ENCODE measurements at regions not wholly inside any gene's neighbourhood (a gene's known extent, or its start where the extent isn't known, plus 50 kb on each side); places are given as distances from the start of the nearest gene placed in this dataset.

DNA sequence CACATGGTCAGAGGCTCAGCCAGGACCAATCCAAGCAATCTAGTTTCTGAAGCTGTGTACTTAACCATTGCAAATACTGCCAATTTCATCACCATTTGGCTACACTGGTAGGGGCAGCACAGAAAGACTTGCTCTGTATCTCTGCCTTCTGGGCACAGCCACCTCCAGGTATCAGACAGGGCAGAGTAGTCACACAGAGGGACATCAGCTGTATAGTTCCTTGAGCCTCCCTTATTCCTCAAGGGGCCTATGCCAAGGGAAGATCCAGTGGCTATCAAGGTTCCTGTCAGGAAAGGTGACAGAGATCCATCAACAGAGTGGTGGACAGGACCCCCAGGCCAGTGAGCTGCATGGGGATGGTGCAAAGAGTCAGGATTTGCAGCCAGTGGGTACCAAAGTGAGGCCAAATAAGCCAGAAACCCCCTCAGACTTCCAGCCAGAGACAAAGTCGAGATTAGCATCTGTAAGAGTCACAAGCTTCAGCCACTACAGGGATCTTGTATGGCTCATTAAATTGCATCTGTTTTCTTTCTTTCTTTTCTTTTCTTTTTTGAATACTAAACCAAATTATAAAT lies 381.6 kb upstream of the CPEB2 start:
- DNase-seq, result no peak
- Mint-ChIP-seq H3K9me3 (peaks cover 4% of the 10 kb centered on the region), H3K4me3 (no peak overlapping the region), H3K27me3 (no peaks in the 10 kb centered on the region), H3K4me1 (ENCODE audit: low read depth) (no peaks in the 10 kb centered on the region), H3K27ac (no peak overlapping the region), H3K36me3 (ENCODE audit: low read depth) (no peaks in the 10 kb centered on the region)

DNA sequence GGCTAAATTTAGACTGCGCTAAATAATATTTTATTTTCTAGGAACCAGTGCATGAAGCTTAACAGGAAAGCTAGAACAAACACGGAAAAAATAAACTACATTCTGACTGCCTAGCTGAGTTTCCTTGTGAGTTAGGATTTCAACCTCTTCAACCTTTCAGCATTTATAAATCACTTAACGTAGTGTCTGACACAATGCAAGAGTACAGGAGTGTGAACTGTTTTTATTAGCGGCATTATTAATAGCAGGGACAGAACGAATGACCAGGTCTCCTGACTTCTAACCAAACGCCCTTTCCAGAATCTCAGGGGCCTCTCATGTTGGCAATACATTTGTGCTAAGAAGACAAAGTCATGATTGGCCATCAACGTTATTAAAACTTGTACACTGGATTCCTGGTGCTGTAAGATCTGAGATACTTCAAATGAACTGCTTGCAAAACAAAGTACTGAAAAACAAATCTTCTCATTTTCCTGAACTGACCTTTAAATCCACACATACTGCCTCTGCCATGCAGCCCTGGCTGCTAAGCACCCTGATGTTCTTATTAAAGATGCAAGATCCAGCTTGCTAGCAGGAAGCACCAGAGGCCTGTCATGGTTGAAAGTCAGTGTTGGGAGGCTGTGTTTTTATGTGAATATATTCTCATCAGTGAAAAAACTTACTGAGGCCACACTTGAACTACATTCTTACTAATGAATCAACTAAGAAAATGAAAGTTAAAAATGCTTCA lies 380.4 kb upstream of the CPEB2 start:
- Mint-ChIP-seq H3K9me3 (peaks cover 4% of the 10 kb centered on the region), H3K27me3 (no peaks in the 10 kb centered on the region), H3K4me1 (ENCODE audit: low read depth) (no peaks in the 10 kb centered on the region), H3K27ac (no peak overlapping the region), H3K4me3 (no peak overlapping the region), H3K36me3 (ENCODE audit: low read depth) (no peaks in the 10 kb centered on the region)
- DNase-seq, result no peak

DNA sequence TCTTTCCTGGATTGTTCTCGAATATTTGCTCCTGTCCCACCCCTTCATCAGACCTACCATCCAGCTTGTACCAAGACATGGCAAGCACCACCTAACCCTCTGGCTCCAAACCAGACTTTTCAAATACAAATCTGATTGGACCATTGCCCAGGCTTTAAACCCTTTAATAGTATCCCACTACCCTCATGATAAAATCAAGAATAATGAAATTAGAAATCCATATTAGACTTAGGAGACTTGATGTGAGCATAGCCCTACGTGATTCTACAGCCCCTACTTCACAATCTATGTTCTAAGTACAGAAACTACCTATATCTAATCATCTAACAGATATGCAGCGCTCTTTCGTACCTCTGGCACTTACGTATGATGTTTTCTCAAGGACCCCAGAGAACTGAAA lies 375.2 kb upstream of the CPEB2 start:
- Mint-ChIP-seq H3K27me3 (no peaks in the 10 kb centered on the region), H3K4me1 (ENCODE audit: low read depth) (no peaks in the 10 kb centered on the region), H3K27ac (no peak overlapping the region), H3K4me3 (no peak overlapping the region), H3K36me3 (ENCODE audit: low read depth) (no peaks in the 10 kb centered on the region), H3K9me3 (peaks cover 4% of the 10 kb centered on the region)
- no peak for DNase-seq

DNA sequence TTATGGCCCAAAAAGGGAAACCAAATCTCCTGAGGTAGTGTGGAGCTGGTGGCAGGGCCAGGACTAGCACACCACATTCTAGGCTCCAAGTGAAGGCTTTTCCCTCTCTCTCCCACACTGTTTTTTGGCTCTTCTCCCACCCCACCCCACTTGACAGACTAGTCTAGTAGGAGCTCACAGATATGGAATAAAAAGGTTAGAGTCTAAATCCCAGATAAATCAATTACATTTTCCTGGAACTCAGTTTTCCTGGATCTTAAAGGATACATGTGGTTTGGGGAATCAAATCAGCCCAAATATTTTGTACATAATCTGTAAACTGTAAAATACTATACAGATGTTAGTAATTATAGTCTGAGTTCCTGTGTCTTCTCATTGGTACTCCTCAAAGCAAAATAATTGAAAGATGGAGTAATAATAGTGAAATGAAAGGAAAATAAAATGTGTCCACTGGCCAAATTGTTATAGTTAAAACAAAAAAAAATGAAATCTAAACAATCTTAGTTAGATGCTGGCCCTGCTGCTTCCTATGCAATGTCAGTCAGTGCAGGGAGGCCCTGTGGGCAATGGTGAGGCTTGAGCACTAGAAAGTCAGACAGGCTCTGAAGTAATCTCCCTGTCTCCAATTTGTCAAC lies 370.4 kb upstream of the CPEB2 start:
- Mint-ChIP-seq H3K4me1 (ENCODE audit: low read depth) (no peaks in the 10 kb centered on the region), H3K4me3 (no peak overlapping the region), H3K27ac (no peak overlapping the region), H3K36me3 (ENCODE audit: low read depth) (no peaks in the 10 kb centered on the region), H3K27me3 (no peaks in the 10 kb centered on the region), H3K9me3 (peaks cover 11% of the 10 kb centered on the region)
- no peak for DNase-seq

DNA sequence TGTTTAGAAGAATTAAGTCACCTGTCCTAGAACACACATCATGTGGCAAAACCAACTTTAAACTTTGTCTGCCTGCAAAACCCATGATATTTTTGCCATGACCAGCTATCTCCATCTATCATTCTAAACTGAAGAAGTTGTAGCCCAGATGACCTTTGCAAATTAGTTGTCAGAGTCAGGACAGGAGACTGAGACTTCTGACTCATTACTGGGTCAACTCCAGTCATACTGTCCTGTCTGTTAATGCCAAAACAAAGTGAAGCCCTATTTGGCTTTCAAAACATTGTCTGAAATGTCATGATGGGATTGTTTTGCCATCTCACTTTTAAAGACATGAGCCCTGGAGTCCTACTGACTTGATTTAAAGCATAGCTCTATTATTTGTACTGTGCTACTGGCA lies 365.7 kb upstream of the CPEB2 start:
- Mint-ChIP-seq H3K4me1 (ENCODE audit: low read depth) (no peaks in the 10 kb centered on the region), H3K27ac (no peak overlapping the region), H3K27me3 (peaks cover 9% of the 10 kb centered on the region), H3K9me3 (peaks cover 11% of the 10 kb centered on the region), H3K36me3 (ENCODE audit: low read depth) (no peaks in the 10 kb centered on the region), H3K4me3 (no peak overlapping the region)
- no peak for DNase-seq

DNA sequence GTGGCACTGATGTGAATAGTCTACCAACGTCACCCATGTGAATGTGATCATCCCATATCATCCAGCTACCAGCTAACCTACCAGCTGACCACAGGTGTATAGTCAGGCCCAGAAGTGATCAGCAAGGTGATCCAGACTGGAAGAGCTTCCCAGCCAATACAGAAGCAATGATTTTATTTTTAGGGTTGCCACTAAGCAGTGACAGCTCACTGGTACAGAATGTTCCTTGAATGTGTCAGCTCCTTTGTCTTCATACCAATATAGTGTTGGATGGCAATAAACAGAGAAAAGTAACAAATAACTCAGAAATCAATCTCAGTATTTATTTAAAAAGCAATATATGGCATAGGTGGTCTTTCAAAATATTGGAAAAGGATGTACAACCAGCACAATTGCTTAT lies 361.8 kb upstream of the CPEB2 start:
- Mint-ChIP-seq H3K9me3 (no peaks in the 10 kb centered on the region), H3K27ac (no peak overlapping the region), H3K4me3 (no peak overlapping the region), H3K4me1 (ENCODE audit: low read depth) (no peaks in the 10 kb centered on the region), H3K36me3 (ENCODE audit: low read depth) (no peaks in the 10 kb centered on the region), H3K27me3 (peaks cover 9% of the 10 kb centered on the region)
- no peak for DNase-seq

DNA sequence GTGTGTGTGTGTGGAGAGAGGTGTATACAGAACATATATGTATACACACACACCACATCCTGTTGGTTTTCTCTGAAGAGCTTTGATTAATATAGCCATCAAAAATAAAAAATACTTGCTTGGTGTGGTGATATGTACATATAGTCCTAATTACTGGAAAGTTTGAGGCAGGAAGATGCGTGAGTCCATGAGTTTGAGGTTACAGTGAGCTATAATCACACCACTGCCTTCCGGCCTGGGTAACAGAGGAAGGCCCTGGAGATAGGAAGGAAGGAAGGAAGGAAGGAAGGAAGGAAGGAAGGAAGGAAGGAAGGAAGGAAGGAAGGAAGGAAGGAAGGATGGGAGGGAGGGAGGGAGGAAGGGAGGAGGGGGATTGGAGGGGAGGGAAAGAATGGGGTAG lies 360.4 kb upstream of the CPEB2 start:
- no peak overlapping the region for H3K27ac Mint-ChIP-seq
- H3K27me3 Mint-ChIP-seq, result peaks cover 9% of the 10 kb centered on the region
- DNase-seq, result no peak
- H3K36me3 Mint-ChIP-seq (ENCODE audit: low read depth), result no peaks in the 10 kb centered on the region
- no peaks in the 10 kb centered on the region for H3K4me1 Mint-ChIP-seq (ENCODE audit: low read depth)
- H3K4me3 Mint-ChIP-seq, result no peak overlapping the region
- H3K9me3 Mint-ChIP-seq, result no peaks in the 10 kb centered on the region

DNA sequence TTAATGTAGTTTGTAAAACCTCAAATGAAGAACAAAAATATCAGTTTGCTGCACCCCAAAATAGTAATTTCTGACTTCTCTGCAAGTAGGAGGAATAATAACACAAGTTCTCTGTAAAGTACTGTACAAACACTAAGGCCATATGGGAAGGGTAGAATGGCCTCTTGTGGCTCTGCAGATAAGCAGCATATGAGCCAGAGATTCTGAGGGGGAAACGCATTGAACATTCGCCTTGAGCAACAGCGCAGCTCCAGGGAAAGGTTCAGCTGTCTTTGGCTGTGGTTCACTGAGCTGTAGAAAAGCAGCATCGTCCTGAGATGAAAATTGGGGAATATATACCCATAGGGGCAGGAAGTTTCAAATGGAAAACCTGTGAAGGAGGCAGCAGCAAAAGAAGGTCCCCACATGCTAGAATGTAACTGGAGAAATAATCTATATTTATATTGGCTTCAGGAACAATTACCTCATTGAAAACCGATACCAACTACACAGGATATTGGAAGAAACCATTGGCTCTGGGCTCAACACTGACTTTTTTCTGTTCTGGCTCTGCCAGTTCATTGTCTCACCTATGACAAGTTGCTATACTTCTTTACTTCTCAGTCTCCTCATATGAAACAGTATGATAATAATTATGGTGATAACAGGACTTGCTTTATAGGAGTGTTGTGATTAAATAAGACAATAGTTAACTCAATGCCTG lies 357.6 kb upstream of the CPEB2 start:
- H3K4me1 Mint-ChIP-seq (ENCODE audit: low read depth), result no peaks in the 10 kb centered on the region
- H3K36me3 Mint-ChIP-seq (ENCODE audit: low read depth), result no peaks in the 10 kb centered on the region
- no peak overlapping the region for H3K27ac Mint-ChIP-seq
- no peak for DNase-seq
- no peak overlapping the region for H3K4me3 Mint-ChIP-seq
- H3K9me3 Mint-ChIP-seq, result no peaks in the 10 kb centered on the region
- peaks cover 2% of the 10 kb centered on the region for H3K27me3 Mint-ChIP-seq

DNA sequence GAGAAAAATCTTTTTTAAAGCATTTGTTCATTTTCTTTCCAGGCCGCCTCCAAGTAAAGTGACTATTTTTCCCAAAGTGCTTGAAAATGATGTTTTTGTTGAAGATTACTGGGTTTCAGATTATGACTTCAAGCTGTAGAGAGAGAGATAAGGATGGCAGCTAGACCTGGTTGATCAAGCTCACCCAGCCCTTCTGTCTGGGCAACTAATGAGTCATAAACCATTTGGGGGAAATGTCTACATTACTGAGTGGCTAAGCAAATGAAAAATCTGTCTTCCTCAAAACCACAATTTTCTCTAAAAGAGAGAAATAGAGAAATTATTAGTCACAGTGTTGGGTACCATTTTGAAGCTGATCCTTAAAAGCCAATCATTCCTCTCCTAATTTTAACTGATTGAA lies 355.4 kb upstream of the CPEB2 start:
- no peak overlapping the region for H3K4me3 Mint-ChIP-seq
- no peaks in the 10 kb centered on the region for H3K36me3 Mint-ChIP-seq (ENCODE audit: low read depth)
- no peaks in the 10 kb centered on the region for H3K4me1 Mint-ChIP-seq (ENCODE audit: low read depth)
- DNase-seq, result no peak
- H3K9me3 Mint-ChIP-seq, result no peaks in the 10 kb centered on the region
- no peaks in the 10 kb centered on the region for H3K27me3 Mint-ChIP-seq
- no peak overlapping the region for H3K27ac Mint-ChIP-seq

DNA sequence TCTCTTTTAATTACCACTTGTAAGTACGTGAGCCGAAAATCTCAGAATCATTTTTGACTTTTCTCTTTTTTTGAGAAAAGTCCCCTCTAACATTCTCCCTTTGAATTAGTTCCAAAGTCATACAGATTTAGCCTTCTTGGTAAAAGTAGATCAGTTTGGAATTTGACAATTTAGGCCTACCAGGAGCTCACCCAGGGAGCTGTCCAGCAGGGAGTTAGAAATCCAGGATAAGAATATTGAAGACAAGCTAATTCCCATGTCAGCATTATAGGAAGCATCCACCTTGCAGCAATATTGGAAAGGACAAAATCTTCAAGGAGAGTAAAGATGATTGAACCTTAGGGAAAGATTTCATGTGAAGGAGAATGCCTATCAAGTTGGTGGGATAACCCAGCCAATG lies 352.2 kb upstream of the CPEB2 start:
- no peaks in the 10 kb centered on the region for H3K36me3 Mint-ChIP-seq (ENCODE audit: low read depth)
- no peak overlapping the region for H3K4me3 Mint-ChIP-seq
- H3K27ac Mint-ChIP-seq, result no peak overlapping the region
- no peak for DNase-seq
- H3K27me3 Mint-ChIP-seq, result peaks cover 6% of the 10 kb centered on the region
- H3K4me1 Mint-ChIP-seq (ENCODE audit: low read depth), result no peaks in the 10 kb centered on the region
- peaks cover 3% of the 10 kb centered on the region for H3K9me3 Mint-ChIP-seq

DNA sequence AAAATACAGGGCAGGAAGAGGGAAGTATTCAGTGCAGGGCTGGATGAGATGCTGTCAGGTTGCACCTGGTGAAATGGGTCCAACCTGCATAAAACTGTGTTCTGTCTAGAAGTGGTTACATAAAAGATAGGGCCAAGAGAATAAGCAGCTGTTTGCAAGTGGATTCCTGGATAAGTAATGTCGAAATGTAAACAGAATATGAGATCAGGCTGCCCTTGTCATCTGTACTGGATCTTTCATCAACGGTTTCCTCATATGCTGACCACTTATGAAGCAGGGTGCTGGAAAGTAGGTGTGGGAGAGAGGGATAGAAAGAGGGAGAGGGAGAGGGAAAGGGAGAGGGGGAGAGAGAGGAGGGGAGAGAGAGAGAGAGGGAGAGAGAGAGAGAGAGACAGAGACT lies 349.8 kb upstream of the CPEB2 start:
- Mint-ChIP-seq H3K9me3 (peaks cover 3% of the 10 kb centered on the region), H3K4me1 (ENCODE audit: low read depth) (no peaks in the 10 kb centered on the region), H3K4me3 (no peak overlapping the region), H3K27ac (no peak overlapping the region), H3K27me3 (peaks cover 6% of the 10 kb centered on the region), H3K36me3 (ENCODE audit: low read depth) (no peaks in the 10 kb centered on the region)
- no peak for DNase-seq

DNA sequence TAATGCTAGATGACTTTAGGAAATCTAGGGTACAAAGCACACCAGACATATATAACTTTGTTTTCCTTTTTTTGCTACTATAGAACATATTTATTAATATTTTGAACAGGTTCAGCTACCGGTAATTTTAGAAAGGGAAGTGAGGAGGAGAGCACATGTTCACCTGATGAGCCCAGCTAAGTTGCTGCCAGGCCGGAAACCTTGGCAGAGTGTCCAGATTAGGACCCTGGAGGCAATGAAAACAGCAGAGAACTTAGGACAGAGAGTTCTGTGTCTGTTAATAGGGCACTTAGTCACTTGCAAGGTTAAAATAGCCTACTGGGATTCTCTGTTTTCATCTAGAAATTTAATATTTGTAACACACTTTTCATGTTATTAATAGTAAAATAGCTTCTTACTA lies 348.9 kb upstream of the CPEB2 start:
- H3K4me3 Mint-ChIP-seq, result no peak overlapping the region

DNA sequence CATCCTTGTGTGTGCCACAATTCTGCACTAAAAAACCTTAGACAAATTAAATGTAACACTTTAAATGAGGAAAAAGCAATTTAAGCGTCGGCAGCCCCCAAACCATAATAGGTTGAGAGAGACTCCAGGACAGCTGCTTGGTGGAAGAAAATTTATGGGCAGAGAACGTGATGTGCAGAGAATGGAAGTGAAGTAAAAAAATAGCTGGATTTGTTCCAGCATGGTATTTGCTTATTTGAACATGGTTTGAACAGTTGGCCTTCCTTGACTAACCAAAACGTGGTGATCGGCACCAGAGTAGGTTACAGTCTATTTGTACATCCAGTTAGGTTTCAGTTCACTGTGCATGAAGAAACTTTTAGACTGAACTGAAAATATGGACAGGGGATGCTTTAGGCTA lies 343.0 kb upstream of the CPEB2 start:
- Mint-ChIP-seq H3K4me3 (no peak overlapping the region), H3K36me3 (ENCODE audit: low read depth) (no peaks in the 10 kb centered on the region), H3K9me3 (peaks cover 5% of the 10 kb centered on the region), H3K4me1 (ENCODE audit: low read depth) (no peaks in the 10 kb centered on the region), H3K27ac (no peak overlapping the region), H3K27me3 (no peaks in the 10 kb centered on the region)
- DNase-seq, result no peak

More for the DNA sequence above, 348.9 kb upstream of the CPEB2 start:
- Mint-ChIP-seq H3K27ac (no peak overlapping the region), H3K4me1 (ENCODE audit: low read depth) (no peaks in the 10 kb centered on the region), H3K9me3 (peaks cover 3% of the 10 kb centered on the region), H3K27me3 (peaks cover 6% of the 10 kb centered on the region), H3K36me3 (ENCODE audit: low read depth) (no peaks in the 10 kb centered on the region)
- no peak for DNase-seq

DNA sequence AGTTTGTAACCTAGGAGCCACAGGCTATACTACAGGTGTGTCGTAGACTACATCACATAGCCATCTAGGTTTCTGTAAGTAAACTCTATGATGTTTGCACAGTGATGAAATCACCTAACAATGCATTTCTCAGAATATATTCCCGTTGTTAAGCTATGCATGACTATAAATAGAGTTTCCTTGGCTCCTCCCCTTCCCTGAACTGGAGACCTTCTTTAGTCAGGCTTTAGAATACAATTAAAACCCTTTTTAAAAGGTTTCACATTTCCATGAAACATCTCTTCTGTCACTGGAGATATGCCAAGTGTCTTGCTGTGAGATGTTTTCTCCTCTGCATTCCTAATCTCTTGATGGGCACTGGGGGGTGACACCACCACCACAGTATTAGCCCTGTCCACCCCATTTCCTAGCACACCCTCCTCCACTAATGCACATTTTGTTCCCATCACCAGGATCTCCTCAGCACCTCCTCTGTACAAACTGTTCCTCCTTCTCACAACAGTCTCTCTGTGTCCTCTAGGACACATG lies 334.6 kb upstream of the CPEB2 start:
- no peaks in the 10 kb centered on the region for H3K4me1 Mint-ChIP-seq (ENCODE audit: low read depth)
- H3K36me3 Mint-ChIP-seq (ENCODE audit: low read depth), result no peaks in the 10 kb centered on the region
- peaks cover 7% of the 10 kb centered on the region for H3K27me3 Mint-ChIP-seq
- no peak overlapping the region for H3K4me3 Mint-ChIP-seq
- peaks cover 5% of the 10 kb centered on the region for H3K9me3 Mint-ChIP-seq
- H3K27ac Mint-ChIP-seq, result no peak overlapping the region
- DNase-seq, result no peak

DNA sequence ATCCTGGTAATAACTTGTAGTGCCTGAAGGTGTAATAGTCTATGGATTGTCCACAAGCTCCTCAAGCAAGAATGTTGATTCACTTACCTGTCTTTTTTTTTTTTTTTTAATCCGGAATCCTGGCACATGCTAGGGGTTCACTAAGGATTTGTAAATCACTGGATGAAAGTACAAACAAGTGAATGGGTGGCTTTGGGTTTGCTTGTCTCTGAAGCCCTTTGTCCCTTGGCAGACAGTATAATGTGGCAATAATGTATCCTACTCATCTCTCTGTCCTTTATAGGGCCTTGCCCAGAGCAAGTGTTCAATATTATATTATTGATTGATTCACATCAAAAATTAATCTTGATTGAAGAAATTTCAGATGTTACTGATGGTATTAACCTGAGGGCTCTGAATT lies 334.0 kb upstream of the CPEB2 start:
- Mint-ChIP-seq H3K36me3 (ENCODE audit: low read depth) (no peaks in the 10 kb centered on the region), H3K9me3 (peaks cover 5% of the 10 kb centered on the region), H3K27me3 (peaks cover 7% of the 10 kb centered on the region), H3K27ac (no peak overlapping the region), H3K4me3 (no peak overlapping the region), H3K4me1 (ENCODE audit: low read depth) (no peaks in the 10 kb centered on the region)
- no peak for DNase-seq

All from activated T-cell treated with anti-CD3 and anti-CD28 coated beads, Interleukin-2, amount 50 U/mL, for 24 hours (primary cell).